Fibroblast of pulmonary artery (primary cell): ENCODE measurements at regions not wholly inside any gene's neighbourhood (a gene's known extent, or its start where the extent isn't known, plus 50 kb on each side); places are given as distances from the start of the nearest gene placed in this dataset.

ENCODE experiments used
- DNase-seq: peaks from one replicate; pipeline ENCODE4 v3.0.0-alpha.2; 2010; ENCODE audit warnings: low read depth
- H3K4me3 ChIP-seq: replicated peaks from 2 replicates; pipeline ENCODE4 v1.5.1; 2011; ENCODE audit warnings: low read depth, mild to moderate bottlenecking, control low read depth, low read length, moderate library complexity
- CTCF ChIP-seq: IDR thresholded peaks from 2 replicates; pipeline ENCODE4 v1.5.1; 2011; ENCODE audit warnings: mild to moderate bottlenecking, control low read depth, low read length, inconsistent platforms; ENCODE audit errors: missing control alignments

DNA sequence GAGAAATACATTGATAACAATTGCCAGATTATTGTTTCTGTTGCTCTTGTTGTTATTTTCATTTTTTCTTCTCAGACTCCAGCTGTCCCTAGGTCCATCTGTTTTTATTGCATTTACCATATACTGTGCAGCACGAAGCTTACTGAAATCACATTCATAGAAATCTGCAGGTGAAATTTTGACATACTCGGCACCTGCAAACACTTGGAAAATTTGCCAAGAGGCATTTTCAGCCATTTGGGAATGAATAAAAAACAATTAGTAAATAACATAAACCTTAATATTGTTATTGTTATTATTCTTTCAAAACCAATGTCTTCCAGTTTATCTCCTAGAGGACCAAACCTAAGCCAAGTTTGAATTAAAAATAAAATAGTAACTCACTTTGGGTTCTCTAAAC, 2357.2 kb downstream of the LRRC4C start:
- DNase-seq = no peak
- no peak overlapping the region for H3K4me3 ChIP-seq
- no peak for TF ChIP-seq CTCF

GRCh38 chr11:39078465-39078864, 2381.0 kb downstream of the LRRC4C start:
- no peak overlapping the region for H3K4me3 ChIP-seq
- no peak for DNase-seq
- TF ChIP-seq CTCF = no peak

GRCh38 chr11:39037611-39038010, 2421.8 kb downstream of the LRRC4C start:
- no peak for TF ChIP-seq CTCF
- no peak overlapping the region for H3K4me3 ChIP-seq
- DNase-seq = no peak

DNA sequence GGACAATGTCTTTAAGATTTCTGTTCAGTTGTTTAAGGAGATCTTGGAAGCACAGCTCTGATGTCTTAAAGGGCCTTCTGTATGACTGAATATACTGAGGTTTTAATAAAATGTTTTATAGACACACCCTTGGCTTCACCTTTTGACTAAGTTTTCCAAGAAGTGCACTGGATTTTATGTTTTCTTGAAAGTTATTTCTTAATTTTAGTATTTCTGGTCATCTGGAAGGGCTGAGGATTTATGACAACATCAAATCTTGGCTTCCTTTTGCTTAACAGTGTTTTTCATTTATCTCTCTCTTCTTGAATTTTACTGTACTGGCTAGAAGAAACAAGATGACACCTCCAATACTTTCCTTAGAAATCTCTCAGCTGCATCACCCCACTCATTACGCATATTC, 2423.4 kb downstream of the LRRC4C start:
- TF ChIP-seq CTCF = no peak
- no peak for DNase-seq
- no peak overlapping the region for H3K4me3 ChIP-seq

GRCh38 chr11:39021539-39021938, 2423.5 kb upstream of the RAG2 start:
- DNase-seq = no peak
- no peak overlapping the region for H3K4me3 ChIP-seq

GRCh38 chr11:39011797-39012196, 2413.8 kb upstream of the RAG2 start:
- TF ChIP-seq CTCF = no peak
- no peak for DNase-seq
- no peak overlapping the region for H3K4me3 ChIP-seq

More at GRCh38 chr11:39021539-39021938, 2423.5 kb upstream of the RAG2 start:
- TF ChIP-seq CTCF = no peak

GRCh38 chr11:38990841-38991240, 2392.8 kb upstream of the RAG2 start:
- no peak for TF ChIP-seq CTCF
- no peak overlapping the region for H3K4me3 ChIP-seq
- DNase-seq = no peak
